H9 (cell line): ENCODE measurements at regions not wholly inside any gene's neighbourhood (a gene's known extent, or its start where the extent isn't known, plus 50 kb on each side); places are given as distances from the start of the nearest gene placed in this dataset.

Source experiments
- DNase-seq: peaks from one replicate; pipeline ENCODE4 v3.0.0-alpha.2; 2017
- H2AFZ ChIP-seq: one replicate; pipeline ENCODE4 v1.6.1; 2013; ENCODE audit warnings: mild to moderate bottlenecking, low read length, control low read depth, moderate library complexity
- H2AK5ac ChIP-seq: 2 replicates; pipeline ENCODE4 v1.6.1; 2013; ENCODE audit warnings: low read length, control low read depth, mixed read lengths; ENCODE audit not compliant: insufficient read length
- H2BK120ac ChIP-seq: one replicate; pipeline ENCODE4 v1.6.1; 2013; ENCODE audit warnings: low read depth, mild to moderate bottlenecking, low read length, control low read depth, inconsistent platforms; ENCODE audit not compliant: poor library complexity, severe bottlenecking
- H2BK12ac ChIP-seq: 2 replicates; pipeline ENCODE4 v1.6.1; 2013; ENCODE audit warnings: low read length, control low read depth, mixed read lengths, low read depth; ENCODE audit not compliant: insufficient read length
- H2BK15ac ChIP-seq: 2 replicates; pipeline ENCODE4 v1.6.1; 2013; ENCODE audit warnings: low read depth, low read length, control low read depth
- H2BK20ac ChIP-seq: one replicate; pipeline ENCODE4 v1.6.1; 2013; ENCODE audit warnings: low read depth, mild to moderate bottlenecking, low read length, control low read depth, inconsistent platforms; ENCODE audit not compliant: poor library complexity, severe bottlenecking
- H2BK5ac ChIP-seq: 2 replicates; pipeline ENCODE4 v1.6.1; 2013; ENCODE audit warnings: low read length, control low read depth, mixed read lengths; ENCODE audit not compliant: insufficient read length
- H3K14ac ChIP-seq: 2 replicates; pipeline ENCODE4 v1.6.1; 2013; ENCODE audit warnings: low read length, control low read depth; ENCODE audit not compliant: insufficient read depth
- H3K18ac ChIP-seq: 2 replicates; pipeline ENCODE4 v1.6.1; 2013; ENCODE audit warnings: low read depth, mild to moderate bottlenecking, mixed read lengths, low read length, control low read depth; ENCODE audit not compliant: insufficient read length
- H3K23ac ChIP-seq: 2 replicates; pipeline ENCODE4 v1.6.1; 2013; ENCODE audit warnings: low read length, control low read depth, mixed read lengths, low read depth; ENCODE audit not compliant: insufficient read length
- H3K23me2 ChIP-seq: 2 replicates; pipeline ENCODE4 v1.6.1; 2013; ENCODE audit warnings: low read depth, mild to moderate bottlenecking, mixed read lengths, low read length, control low read depth; ENCODE audit not compliant: insufficient read length, poor library complexity, severe bottlenecking
- H3K27ac ChIP-seq: 2 replicates; pipeline ENCODE4 v1.5.1; 2013; ENCODE audit warnings: low read length, control low read depth, mixed read lengths, low read depth; ENCODE audit not compliant: insufficient read length
- H3K27me3 ChIP-seq: 2 replicates; pipeline ENCODE4 v1.6.1; 2013; ENCODE audit warnings: low read length, control low read depth, inconsistent platforms; ENCODE audit not compliant: insufficient read depth
- H3K4ac ChIP-seq: 2 replicates; pipeline ENCODE4 v1.6.1; 2013; ENCODE audit warnings: low read depth, mild to moderate bottlenecking, control low read depth, inconsistent platforms, low read length, moderate library complexity
- H3K4me1 ChIP-seq: 2 replicates; pipeline ENCODE4 v1.6.1; 2013; ENCODE audit warnings: low read length, control low read depth, inconsistent platforms; ENCODE audit not compliant: insufficient read depth
- H3K4me2 ChIP-seq: 2 replicates; pipeline ENCODE4 v1.6.1; 2013; ENCODE audit warnings: low read length, control low read depth, mixed read lengths; ENCODE audit not compliant: insufficient read length, insufficient read depth
- H3K56ac ChIP-seq: 2 replicates; pipeline ENCODE4 v1.6.1; 2013; ENCODE audit warnings: low read depth, mild to moderate bottlenecking, mixed read lengths, low read length, control low read depth; ENCODE audit not compliant: insufficient read length
- H3K79me1 ChIP-seq: 2 replicates; pipeline ENCODE4 v1.6.1; 2013; ENCODE audit warnings: low read depth, mild to moderate bottlenecking, moderate library complexity, low read length, control low read depth, inconsistent platforms; ENCODE audit not compliant: insufficient read depth, poor library complexity, severe bottlenecking
- H3K79me2 ChIP-seq: 2 replicates; pipeline ENCODE4 v1.6.1; 2013; ENCODE audit warnings: low read length, control low read depth, inconsistent platforms; ENCODE audit not compliant: insufficient read depth
- H3K9ac ChIP-seq: 2 replicates; pipeline ENCODE4 v1.6.1; 2013; ENCODE audit warnings: low read length, control low read depth, mixed read lengths; ENCODE audit not compliant: insufficient read length; ENCODE audit errors: extremely low read depth
- H3K9me3 ChIP-seq: one replicate; pipeline ENCODE4 v1.6.1; 2013; ENCODE audit warnings: low read depth, low read length, inconsistent platforms; ENCODE audit not compliant: control insufficient read depth
- H3T11ph ChIP-seq: one replicate; pipeline ENCODE4 v1.6.1; 2013; ENCODE audit warnings: mild to moderate bottlenecking, low read length, control low read depth, inconsistent platforms
- H4K20me1 ChIP-seq: one replicate; pipeline ENCODE4 v1.6.1; 2013; ENCODE audit not compliant: control insufficient read depth, insufficient read length, insufficient read depth
- H4K5ac ChIP-seq: 2 replicates; pipeline ENCODE4 v1.6.1; 2013; ENCODE audit warnings: low read depth, mild to moderate bottlenecking, mixed read lengths, low read length, control low read depth; ENCODE audit not compliant: insufficient read length
- H4K8ac ChIP-seq: replicated peaks from 2 replicates; pipeline ENCODE4 v1.6.1; 2013; ENCODE audit warnings: low read length, control low read depth, mixed read lengths, low read depth; ENCODE audit not compliant: insufficient read length
- H4K91ac ChIP-seq: 2 replicates; pipeline ENCODE4 v1.6.1; 2013; ENCODE audit warnings: low read depth, mild to moderate bottlenecking, moderate library complexity, mixed read lengths, low read length, control low read depth; ENCODE audit not compliant: insufficient read length
- H3K27ac Mint-ChIP-seq, 3 experiments: 2 replicates in 2 of 3; 3 replicates in 1 of 3; pipeline ENCODE4 v1.8.0; 2020 to 2021; ENCODE audit warnings: mixed read lengths in 3 of 3, mild to moderate bottlenecking in 1 of 3, moderate library complexity in 1 of 3
- H3K27me3 Mint-ChIP-seq: 2 replicates; pipeline ENCODE4 v1.8.0; 2021; ENCODE audit warnings: low read depth, mild to moderate bottlenecking, moderate library complexity, mixed read lengths
- H3K36me3 Mint-ChIP-seq, 3 experiments: 2 replicates in 2 of 3; 3 replicates in 1 of 3; pipeline ENCODE4 v1.8.0; 2020 to 2021; ENCODE audit warnings: low read depth in 3 of 3, mixed read lengths in 3 of 3; ENCODE audit not compliant: insufficient read depth in 1 of 3
- H3K4me1 Mint-ChIP-seq, 2 experiments: 2 replicates each; pipeline ENCODE4 v1.8.0; 2020; ENCODE audit warnings: mixed read lengths in 2 of 2
- H3K4me3 Mint-ChIP-seq, 2 experiments: 2 replicates in 1 of 2; 3 replicates in 1 of 2; pipeline ENCODE4 v1.8.0; 2020 to 2021; ENCODE audit warnings: mild to moderate bottlenecking in 2 of 2, mixed read lengths in 2 of 2, moderate library complexity in 1 of 2
- H3K9me3 Mint-ChIP-seq, 2 experiments: 2 replicates in 1 of 2; 3 replicates in 1 of 2; pipeline ENCODE4 v1.8.0; 2020; ENCODE audit warnings: mild to moderate bottlenecking in 2 of 2, mixed read lengths in 2 of 2, moderate library complexity in 1 of 2
- WGBS: extraction: QIAGEN DNeasy Blood & Tissue Kit; methylation state at CpG from one replicate; pipeline ENCODE4 v1.1.7; 2013; ENCODE audit warnings: missing lambda C conversion rate, low lambda C conversion rate, mixed read lengths; ENCODE audit not compliant: insufficient read length; ENCODE audit errors: extremely low coverage; 5-methylcytosine and 5-hydroxymethylcytosine counted together
- TF ChIP-seq, protein P1 (sequence below): fragments of 200-600 bp; sonication (generic); conservative IDR thresholded peaks from 3 replicates; pipeline ENCODE4 v1.8.0; 2021; ENCODE audit warnings: antibody characterized with exemption, mild to moderate bottlenecking

DNA sequence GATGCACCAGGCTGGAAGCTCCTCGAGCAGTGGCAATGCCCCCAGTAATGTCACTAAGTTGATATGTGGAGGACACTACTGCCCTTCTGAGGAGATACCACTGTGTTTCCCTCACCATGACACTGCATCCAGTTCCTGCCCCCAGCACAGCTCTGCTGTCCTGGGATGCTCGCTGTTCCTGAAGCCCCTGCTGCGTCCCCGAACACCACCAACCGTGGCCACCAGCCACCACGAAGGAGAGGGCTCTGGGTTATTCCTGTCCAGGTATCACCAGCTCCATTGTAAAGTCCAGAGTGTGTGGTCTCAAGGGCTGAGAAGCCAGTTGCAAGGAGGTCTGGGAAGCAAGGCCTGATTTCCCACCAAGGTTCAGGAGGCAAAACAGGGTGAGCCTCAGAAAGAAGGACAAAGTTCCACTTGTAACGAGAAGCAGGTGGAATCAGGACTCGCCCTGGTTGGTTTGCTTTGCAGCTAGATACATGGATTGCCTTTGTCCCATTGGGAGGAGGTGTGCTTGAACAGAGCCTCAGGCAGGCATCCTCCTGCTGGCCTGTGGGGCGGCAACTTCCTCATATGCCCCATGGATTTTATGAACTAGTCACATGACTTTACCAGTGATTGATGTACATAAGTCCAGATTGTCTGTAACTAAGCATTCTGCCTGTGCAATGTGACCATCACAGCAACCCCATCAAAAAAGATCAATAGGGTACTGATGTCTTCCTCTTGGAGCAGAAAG, 427.0 kb upstream of the VSTM2A start:
- Histone ChIP-seq H4K5ac (no peak overlapping the region), H3K4me1 (no peaks in the 10 kb centered on the region), H3K79me1 (no peaks in the 10 kb centered on the region), H3K18ac (no peak overlapping the region), H4K91ac (no peak overlapping the region), H4K20me1 (no peaks in the 10 kb centered on the region), H2BK12ac (no peak overlapping the region), H3K27me3 (no peaks in the 10 kb centered on the region), H3K79me2 (no peaks in the 10 kb centered on the region), H2BK20ac (no peak overlapping the region), H3K56ac (no peak overlapping the region), H3K9me3 (no peaks in the 10 kb centered on the region), H3K23me2 (no peaks in the 10 kb centered on the region), H3K4ac (no peak overlapping the region), H3K23ac (no peak overlapping the region), H2BK15ac (no peak overlapping the region), H3K14ac (no peak overlapping the region), H3K27ac (no peak overlapping the region), H2AK5ac (no peak overlapping the region), H3T11ph (no peak overlapping the region), H4K8ac (no peak overlapping the region), H2AFZ (no peak overlapping the region), H3K9ac (no peak overlapping the region), H2BK5ac (no peak overlapping the region), H2BK120ac (no peak overlapping the region), H3K4me2 (no peak overlapping the region)
- Mint-ChIP-seq H3K4me3 (no peak overlapping the region), H3K9me3 (no peaks in the 10 kb centered on the region), H3K36me3 (no peaks in the 10 kb centered on the region), H3K27ac (no peak overlapping the region), H3K27me3 (no peaks in the 10 kb centered on the region), H3K4me1 (peaks cover 4 to 8% of the 10 kb centered on the region in 2 experiments; a peak in 1 of 4 replicates)
- WGBS, result no CpG with 5 or more reads among the region's 9 CpGs
- DNase-seq, result no peak
- TF ChIP-seq, protein P1, sequence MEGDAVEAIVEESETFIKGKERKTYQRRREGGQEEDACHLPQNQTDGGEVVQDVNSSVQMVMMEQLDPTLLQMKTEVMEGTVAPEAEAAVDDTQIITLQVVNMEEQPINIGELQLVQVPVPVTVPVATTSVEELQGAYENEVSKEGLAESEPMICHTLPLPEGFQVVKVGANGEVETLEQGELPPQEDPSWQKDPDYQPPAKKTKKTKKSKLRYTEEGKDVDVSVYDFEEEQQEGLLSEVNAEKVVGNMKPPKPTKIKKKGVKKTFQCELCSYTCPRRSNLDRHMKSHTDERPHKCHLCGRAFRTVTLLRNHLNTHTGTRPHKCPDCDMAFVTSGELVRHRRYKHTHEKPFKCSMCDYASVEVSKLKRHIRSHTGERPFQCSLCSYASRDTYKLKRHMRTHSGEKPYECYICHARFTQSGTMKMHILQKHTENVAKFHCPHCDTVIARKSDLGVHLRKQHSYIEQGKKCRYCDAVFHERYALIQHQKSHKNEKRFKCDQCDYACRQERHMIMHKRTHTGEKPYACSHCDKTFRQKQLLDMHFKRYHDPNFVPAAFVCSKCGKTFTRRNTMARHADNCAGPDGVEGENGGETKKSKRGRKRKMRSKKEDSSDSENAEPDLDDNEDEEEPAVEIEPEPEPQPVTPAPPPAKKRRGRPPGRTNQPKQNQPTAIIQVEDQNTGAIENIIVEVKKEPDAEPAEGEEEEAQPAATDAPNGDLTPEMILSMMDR, result no peak
